Renal cortex interstitium (tissue), 11 donors: ENCODE measurements at regions not wholly inside any gene's neighbourhood (a gene's known extent, or its start where the extent isn't known, plus 50 kb on each side); places are given as distances from the start of the nearest gene placed in this dataset.

Experiments used
- DNase-seq, 11 donors: peaks; one replicate each; pipeline ENCODE4 v3.0.0-alpha.2; 2013; ENCODE audit warnings: low read depth in 9 of 11, low spot score in 4 of 11; ENCODE audit errors: extremely low read depth in 1 of 11

GRCh38 chr5:81859624-81860023 lies 108.7 kb upstream of the SSBP2 start:
- DNase-seq, result no peak

GRCh38 chr5:81856948-81857928 lies 106.3 kb upstream of the SSBP2 start:
- DNase-seq, result no peak

GRCh38 chr5:81855591-81855990 lies 104.7 kb upstream of the SSBP2 start:
- no peak for DNase-seq

DNA sequence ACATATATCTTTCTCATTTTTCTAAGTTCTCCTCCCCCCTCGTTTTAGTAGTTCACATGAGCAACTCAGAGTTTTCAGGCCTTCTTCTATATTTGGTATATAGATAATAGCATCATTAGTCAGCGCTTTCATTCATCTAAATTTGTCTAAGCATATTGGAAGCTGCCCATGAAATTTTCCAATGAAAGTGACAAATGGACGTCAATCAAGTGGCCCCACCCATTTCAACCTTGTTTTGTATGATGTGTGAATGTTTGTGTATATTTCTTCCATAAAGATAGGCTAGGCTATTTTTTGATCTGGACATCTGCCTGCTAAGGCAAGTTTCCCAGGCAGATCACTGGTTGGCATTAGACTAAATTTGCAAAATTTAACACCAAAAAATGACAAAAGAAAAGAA lies 104.0 kb upstream of the SSBP2 start:
- DNase-seq, result no peak

- no peak for DNase-seq
These were observed 103.6 kb upstream of the SSBP2 start for GRCh38 chr5:81854485-81854884.

DNA sequence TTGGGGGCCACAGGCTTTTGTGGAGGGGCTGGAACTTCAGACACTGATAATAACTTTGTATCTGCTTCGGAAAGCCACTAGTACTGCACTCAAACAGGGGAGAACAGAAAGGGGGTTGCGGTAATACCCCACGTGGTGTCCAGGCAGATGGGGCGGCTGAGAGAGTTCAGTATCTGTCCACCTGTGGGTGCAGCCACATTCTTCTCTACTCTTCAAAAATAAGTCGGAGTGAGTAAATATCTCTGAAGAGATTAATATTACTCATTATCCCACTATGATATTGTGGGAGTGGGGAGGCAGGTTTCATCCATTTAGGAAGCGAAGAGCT lies 102.1 kb upstream of the SSBP2 start:
- DNase-seq, result no peak

DNA sequence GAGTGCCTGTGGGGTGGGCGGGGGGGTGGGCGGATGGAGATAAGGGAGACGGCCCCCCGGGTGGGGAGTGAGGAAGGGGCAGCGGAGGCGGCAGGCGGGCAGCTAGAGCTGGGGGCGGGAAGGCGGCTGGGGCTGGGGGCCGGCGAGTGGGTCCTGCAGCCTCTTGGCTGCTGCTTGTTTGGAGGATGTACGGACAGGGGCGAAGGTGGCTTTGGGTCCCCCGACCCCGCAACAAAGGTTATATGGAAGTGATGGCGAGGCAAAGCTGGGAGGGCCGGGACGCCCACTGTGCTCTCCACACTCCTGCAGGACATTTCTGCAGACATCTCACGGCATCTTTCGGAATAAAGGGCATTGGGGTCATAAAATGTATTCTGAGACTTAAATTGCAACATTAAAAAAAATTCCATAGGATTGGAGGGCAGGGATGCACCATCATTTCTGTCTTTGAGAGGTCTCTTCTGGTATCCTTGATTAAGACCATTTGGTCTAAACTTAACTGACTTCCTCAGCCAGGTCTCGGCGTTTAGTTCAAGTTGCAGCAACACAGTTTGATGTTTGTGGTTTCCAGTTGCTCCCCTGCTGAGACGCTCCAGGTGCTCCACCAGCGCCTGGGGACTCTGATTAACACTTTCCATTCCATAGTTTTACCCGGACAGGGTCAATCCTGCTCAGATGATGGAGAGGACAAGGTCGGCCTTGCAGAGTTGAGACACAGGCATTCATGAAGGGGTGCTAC lies 101.6 kb upstream of the SSBP2 start:
- peak in 1 of 11 donors; percentile 43 for DNase-seq

- DNase-seq, result peak; percentile 93 to 99 (median 97)
These were observed 100.7 kb upstream of the SSBP2 start for GRCh38 chr5:81851481-81852178.

DNA sequence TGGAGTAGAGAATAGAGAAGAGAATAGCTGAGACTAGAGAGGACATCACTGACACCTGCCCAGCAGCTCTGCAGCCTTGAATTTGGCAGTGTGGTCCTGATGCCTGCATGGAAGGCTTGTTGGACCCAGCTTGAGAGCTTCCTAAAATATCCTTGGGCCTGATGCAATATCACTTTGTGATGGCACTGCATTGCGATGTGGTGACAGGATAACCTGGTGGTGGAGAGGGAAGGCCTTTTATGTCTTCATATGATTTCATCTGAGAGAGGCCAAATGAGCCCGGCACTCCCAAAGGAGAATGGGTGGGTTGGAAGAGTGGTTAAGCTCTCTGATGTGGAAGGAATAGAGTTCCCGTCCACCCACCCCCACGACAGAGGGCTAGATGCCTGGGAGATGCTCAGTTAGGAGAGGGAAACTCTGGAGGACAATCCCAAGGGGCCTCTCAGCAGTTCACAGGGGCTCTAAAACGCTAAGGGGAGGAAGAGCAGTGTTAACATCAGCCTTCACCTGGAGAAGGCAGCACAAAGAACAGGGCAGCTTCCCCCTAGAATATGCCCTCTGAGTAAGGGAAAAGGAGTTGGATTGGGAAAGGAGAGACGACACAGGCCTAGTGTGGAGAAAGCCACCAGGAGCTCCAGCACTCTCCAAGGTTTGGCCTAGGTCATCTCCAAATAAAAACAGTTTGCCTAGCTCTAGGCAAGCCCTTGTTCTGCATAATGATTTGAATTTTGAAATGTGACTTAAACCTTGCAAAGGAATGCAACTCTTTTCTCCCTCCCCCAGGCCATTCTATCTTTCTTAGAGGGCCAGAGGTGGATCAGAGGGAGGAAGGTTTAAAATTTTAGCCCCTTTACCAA lies 99.8 kb upstream of the SSBP2 start:
- DNase-seq, result no peak

DNA sequence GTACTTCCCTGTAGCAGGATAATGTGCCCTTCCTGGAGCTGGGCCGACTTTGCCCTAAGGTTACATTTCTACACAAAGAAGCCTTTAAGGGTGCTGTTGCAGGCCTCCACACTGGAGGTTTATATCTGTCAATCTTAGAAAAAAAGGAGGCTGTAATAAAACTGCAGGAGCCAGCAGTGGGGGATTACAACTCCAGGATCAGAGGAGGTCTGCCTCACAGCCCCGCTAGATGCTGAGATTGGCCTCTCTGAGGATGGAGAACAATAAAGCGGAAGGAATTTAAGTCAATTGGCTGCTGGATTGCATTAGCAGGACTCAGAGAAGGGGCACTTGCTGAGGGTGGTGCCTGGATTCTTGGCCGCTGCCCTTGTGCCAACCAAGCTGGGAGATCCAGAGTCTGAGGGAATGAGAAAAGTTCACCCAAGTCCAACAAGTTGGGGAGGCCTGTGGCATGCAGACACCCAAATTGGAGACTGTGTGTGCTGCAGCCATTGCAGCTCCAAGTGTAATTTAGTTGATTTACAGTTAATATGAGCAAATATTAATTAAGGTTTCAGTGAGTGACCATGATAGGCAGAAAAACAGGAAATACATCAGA lies 99.0 kb upstream of the SSBP2 start:
- DNase-seq, result no peak

- DNase-seq, result no peak
These were observed 97.5 kb upstream of the SSBP2 start for GRCh38 chr5:81848362-81848880.

GRCh38 chr5:81846301-81846700 lies 95.4 kb upstream of the SSBP2 start:
- DNase-seq, result no peak

DNA sequence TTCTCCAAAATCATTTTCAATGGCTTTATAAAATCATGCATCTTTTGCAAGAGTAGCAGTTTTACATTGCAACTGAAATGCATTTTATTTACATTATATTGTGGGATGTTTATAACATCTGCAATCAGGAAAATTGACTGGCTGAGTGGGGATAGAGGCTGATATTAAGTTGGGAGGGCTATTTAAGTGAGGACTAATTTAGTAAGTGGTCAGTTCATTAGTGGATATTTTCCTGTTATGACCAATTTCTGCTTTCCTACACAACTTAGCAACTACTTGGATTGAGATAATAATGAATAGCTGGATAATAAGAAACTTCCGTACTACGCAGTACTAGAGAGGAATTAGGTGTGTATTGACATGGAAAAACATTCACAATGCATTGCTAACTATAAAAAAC lies 92.9 kb upstream of the SSBP2 start:
- DNase-seq, result no peak

GRCh38 chr5:81842795-81843398 lies 92.0 kb upstream of the SSBP2 start:
- DNase-seq, result peak in 1 of 11 donors; percentile 34

DNA sequence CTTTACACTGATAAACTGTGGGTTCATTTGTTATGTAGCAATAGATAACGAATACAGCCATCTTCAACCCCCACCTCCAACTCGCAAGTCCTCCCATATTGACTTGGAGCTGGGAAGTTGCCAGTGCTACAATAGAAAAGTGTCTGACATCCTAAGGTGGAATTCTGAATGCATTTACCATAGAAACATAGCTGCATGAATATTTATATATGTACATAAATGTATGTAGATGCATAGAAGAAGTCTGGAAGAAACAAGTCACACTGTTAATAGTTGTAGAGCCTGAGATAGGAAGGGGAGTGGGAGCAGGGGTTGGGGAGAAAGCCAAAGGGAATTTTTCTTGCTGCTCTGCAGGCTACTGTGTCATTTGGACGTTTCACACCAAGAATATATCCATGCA lies 88.1 kb upstream of the SSBP2 start:
- no peak for DNase-seq

- DNase-seq, result no peak
These were observed 87.5 kb upstream of the SSBP2 start for GRCh38 chr5:81838307-81838906.

GRCh38 chr5:81837667-81838306 lies 86.9 kb upstream of the SSBP2 start:
- no peak for DNase-seq
